HG03159 (cell line): ENCODE measurements at regions not wholly inside any gene's neighbourhood (a gene's known extent, or its start where the extent isn't known, plus 50 kb on each side); places are given as distances from the start of the nearest gene placed in this dataset.

Experiments
- ATAC-seq: cut with Tn5 transposase; IDR thresholded peaks from one replicate; pipeline ENCODE4 v1.9.1; 2021; ENCODE audit warnings: mild to moderate bottlenecking, moderate library complexity; ENCODE audit not compliant: unreplicated experiment

DNA sequence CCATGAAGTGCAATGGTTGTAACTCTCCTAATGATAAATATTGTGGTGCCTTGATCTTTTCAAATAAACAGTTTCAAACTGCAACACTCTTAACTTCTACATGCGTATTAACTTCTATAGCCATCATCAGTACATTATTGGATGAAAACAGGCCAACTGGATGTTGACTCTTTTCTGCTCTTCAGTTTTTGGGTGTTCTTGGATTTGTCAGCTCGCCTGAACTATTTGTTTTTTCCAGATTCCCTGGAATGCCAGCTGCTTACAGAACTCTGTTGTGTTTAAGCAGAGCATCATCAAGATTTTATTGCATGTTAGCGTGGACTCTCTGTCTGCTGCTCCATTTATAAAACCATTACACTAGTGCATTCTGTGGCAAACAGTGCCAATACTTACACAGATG, 626.1 kb downstream of the HDGFL1 start:
- no peak for ATAC-seq

GRCh38 chr6:23199541-23199940, 630.2 kb downstream of the HDGFL1 start:
- ATAC-seq, result no peak

GRCh38 chr6:23200946-23201345, 631.6 kb downstream of the HDGFL1 start:
- no peak for ATAC-seq

- no peak for ATAC-seq
Measured at GRCh38 chr6:23202207-23202606, 632.8 kb downstream of the HDGFL1 start.

GRCh38 chr6:23212398-23212797, 643.0 kb downstream of the HDGFL1 start:
- ATAC-seq, result no peak

GRCh38 chr6:23213193-23213592, 643.8 kb downstream of the HDGFL1 start:
- ATAC-seq, result no peak

DNA sequence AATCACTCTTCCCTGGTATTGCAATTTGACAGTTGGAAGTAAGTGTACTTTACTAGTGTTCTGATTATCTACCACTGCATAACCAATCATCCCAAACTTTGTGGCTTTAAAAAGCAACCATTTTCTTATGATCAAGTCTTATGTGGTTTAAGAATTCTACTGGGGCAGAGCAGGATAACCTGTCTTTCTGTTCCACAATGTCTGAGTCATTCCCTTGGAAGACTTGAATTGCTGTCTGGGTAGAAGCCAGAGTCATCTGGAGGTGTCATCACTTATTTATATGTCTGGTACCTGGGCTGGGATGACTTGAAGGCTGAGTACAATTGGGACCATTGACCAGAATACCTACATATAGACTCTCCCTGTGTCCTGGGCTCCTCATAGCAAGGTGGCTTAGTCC, 644.3 kb downstream of the HDGFL1 start:
- ATAC-seq, result no peak

DNA sequence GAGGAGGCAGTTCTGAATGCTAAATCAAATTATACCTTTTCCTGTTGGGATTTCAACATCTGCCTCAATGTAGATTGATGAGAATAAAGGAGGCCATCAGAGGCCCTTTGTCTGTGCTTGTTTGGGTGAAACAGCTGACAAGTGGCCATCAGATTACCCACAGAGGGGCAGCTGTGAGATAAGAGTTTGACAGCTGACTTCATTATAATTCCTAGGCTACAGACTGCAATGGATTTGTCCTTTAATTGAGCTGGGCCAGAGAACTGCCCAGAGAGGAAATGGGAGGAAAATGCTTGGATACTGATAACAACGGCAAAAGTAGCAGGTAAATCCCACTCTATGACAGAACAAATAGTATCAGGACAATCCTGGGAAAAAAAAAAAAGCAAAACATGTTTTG, 649.4 kb downstream of the HDGFL1 start:
- no peak for ATAC-seq

GRCh38 chr6:23222724-23223123, 653.4 kb downstream of the HDGFL1 start:
- no peak for ATAC-seq

DNA sequence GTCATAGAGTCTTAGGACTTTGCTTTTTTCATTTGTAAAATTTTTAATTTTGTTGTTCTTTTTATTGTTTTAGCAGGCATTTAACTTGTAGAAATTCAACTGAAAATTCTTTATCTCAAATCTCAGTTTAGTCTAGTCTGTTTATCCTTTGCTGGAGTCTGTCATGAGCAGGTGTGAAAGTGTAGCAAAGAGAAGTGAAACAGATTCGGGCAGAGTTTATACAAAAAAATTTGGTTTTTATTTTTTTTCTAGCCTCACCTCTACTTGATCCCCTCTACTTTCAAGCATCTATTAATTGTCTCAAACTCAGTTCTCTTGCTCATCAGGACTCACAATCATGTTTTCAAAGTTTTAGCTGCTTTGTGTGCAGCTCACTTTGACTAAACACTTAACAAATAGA, 655.2 kb downstream of the HDGFL1 start:
- ATAC-seq, result no peak

DNA sequence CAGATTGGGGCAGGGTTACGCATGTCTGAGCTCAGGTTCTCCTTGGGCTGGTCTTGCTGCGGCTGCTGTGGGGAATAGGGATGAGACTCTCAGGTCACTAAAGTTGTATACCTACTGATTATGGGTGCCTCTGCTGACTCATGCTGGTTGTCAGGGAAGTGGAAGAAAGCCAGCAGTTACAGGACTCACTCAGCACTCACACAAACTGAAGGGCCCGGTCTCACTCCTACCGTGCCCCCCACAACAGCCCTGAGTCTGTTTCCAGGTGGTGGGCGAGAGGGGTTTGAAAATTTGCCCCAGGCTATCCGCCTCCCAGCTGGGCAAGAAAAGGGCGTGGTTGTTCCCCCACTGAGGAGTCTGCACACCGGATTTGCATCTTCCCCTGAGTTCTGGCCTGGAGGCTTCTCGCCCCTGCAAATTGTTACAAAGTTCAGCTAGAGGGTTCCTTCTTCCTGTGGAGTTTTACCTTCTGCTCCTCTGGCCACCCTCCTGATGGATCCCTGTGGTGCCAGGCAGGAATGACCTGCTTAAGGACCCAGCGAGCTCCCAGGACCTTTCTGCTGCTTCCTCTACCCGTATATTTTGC, 659.2 kb downstream of the HDGFL1 start:
- no peak for ATAC-seq

- ATAC-seq, result no peak
Measured at GRCh38 chr6:23243854-23244253, 674.5 kb downstream of the HDGFL1 start.

DNA sequence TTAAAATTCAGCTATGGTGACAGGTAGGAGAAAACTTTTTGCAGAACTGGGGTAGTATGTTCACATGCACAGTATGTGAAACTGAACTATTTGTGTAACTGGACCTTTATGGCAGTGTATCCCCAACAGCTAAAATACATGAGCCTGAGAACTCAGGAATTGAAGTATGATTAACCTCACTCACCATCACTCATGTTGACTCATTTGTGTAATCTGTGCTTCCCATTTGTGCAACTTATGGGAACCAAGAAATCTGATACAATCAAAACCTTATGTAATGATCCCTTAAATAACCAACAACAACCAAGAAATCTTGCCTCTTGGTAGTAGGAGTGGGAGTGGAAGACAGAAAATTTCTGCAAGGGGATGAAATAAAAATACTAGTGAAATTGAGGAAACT, 674.9 kb downstream of the HDGFL1 start:
- ATAC-seq, result no peak

DNA sequence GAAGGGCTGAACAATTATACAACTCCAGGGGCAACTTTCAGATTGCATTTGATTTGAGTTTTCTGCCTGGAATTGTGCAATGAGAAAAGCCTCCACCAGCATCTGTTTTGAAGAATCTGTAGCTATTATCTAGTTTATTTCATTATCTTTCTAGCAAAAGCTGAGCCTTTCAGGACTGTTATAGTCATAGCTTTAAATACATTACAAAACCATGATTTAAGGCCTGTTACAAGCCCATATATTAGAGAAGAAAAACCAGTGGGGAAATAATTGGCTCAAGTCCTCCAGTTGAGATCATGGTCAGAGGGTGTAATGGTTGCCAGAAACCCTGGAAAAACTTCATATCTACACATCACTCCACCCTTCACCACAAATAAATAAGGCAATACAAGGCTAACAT, 676.2 kb downstream of the HDGFL1 start:
- no peak for ATAC-seq

DNA sequence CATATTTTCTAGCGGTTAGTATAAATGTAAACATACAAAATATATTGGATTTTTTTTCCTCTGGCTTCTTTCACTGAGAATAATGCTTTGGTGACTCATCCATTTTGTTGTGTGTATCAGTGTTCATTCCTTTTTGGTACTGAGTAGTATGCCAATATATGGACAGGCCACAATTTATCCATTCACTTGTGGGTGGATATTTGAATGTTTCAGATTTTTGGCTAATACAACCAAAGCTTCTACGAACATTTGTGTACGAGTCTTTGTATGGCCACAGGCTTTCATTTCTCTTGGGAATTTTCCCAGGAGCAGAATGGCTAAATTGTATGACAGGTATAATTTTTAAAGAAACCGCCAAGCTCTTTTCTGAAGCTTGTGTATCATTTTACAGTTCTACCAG, 677.5 kb downstream of the HDGFL1 start:
- ATAC-seq, result no peak

DNA sequence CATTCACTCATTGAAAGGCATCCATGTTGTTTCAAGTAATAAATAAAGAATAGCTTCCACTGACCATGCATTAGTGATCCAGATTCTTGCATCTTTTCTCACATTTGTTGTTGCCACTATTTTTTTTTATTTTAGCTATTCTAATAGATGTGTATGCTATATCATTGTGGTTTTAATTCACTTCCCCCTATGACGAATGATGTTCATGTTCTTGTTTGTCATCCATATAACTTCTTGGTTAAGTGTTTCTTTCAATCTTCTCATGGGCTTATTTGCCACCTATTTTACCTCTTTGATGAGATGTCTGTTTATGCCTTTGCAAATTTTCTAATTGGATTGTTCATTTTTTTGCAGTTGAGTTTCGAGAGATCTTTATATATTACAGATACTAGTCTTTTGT, 681.2 kb downstream of the HDGFL1 start:
- ATAC-seq, result no peak

DNA sequence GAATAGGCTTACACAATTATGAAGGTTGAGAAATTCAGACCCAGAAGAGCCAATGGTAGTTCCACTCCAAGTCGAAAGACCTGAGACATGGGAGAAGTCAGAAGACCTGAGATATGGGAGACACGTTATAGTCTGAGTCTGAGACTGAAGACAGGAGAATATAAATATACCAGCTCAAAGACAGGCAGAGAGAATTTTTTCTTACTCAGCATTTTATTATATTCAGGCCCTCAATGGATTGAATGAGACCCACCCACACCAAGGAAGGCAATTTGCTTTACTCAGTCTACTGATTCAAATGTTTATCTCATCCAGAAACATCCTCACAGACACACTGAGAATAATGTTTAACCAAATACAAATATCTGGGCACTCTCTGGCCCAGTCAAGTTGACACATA, 693.5 kb downstream of the HDGFL1 start:
- no peak for ATAC-seq

- no peak for ATAC-seq
Measured at GRCh38 chr6:23265270-23265669, 695.9 kb downstream of the HDGFL1 start.

DNA sequence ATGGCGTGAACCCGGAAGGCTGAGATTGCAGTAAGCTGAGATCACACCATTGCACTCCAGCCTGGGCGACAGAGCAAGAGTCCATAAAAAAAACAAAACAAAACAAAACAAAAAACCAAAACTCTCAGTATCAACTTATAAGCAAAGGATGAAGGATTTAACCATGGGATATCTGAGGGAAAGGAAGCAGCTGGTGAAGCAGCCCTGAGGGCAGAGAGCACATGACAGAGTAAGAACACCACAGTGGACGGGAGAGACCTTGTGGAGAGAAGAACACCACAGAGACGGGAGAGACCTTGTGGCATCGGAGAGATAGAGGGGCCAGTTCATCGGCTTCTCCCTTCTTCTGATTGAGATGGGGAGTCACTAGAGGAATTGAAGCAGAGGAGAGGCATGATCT, 697.2 kb downstream of the HDGFL1 start:
- ATAC-seq, result no peak

DNA sequence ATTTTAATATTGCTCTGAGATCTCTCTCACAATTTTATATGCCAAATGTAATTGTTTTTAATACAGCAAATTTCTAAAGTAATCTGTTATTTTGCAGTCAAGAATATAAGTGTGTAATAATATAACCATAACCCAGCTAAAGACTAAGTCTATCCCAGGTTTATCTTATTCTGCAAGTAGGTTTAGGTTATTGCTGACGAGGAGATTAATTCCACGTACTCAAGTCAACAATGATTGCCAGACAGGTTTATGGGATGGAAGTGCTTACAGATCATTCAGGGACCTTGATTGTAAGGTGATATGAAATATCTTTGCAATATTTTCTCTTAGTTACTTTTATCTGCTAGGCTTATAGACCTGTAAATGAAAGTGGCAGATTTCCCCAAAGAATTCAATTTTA, 698.3 kb downstream of the HDGFL1 start:
- ATAC-seq, result no peak

DNA sequence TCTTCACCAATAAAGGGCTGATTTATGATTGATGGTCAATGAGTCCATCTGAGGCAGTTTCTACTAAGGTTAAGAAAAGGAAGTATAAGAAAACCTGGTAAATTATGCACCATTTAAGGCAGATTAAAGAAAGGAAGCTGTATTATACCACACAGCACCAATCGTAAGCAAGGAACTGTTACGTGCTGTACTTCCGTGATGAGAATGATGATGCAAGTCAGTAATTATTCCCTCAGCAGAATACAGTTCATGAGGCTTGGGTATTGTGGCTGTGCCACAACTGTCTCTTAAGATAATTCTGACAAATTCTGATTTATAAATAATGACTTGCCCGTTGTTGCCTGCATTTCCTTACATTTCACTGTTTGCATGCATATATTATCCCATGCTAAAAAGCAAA, 699.0 kb downstream of the HDGFL1 start:
- ATAC-seq, result no peak

DNA sequence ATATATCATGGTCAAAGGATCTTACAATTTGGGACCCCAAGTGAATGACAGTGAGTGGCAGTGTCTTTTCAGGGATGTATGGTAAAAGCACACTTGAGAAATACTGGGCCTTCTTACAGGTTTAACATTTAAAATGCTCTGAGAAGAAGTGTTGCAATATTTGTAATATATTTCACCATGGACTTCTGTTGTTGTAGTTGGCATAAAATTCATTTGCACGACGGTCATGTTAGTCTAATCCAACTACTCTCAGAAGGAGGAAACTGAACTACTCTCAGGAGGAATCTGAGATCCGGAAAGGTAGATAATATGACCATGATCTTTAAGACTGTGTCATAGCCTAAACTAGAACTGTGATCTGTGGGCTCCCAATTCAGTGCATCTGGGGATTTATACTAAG, 700.1 kb downstream of the HDGFL1 start:
- no peak for ATAC-seq

DNA sequence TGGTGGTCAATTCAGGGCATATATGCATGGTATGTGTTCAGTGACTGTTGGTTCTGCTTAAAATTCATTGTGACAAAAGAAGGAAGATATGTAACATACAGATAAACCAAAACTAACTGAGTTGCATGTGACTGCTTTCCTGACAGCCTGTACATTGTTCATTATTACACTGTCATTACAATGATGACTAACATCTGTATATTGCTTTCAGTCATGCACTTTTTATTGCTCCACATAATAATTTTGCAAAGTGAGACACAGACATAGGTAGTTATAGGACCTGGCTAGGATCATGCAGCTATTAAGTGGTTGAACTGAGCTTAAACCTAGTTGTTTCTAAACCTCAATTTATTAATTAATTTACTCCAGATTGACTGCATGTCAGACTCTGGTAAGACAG, 703.2 kb downstream of the HDGFL1 start:
- no peak for ATAC-seq
